CD14-positive monocyte (primary cell): ENCODE measurements at regions not wholly inside any gene's neighbourhood (a gene's known extent, or its start where the extent isn't known, plus 50 kb on each side); places are given as distances from the start of the nearest gene placed in this dataset.

Experiments
- DNase-seq, 3 donors: peaks; one replicate each; pipeline ENCODE4 v3.0.0-alpha.2; 2011 to 2022
- H2AFZ ChIP-seq: 2 replicates; pipeline ENCODE4 v1.6.0; 2012; ENCODE audit warnings: mild to moderate bottlenecking, low read depth, low read length, inconsistent platforms; ENCODE audit not compliant: insufficient read depth, poor library complexity, severe bottlenecking
- H3K27ac ChIP-seq, 2 donors: 1 replicate in 1 of 2; 2 replicates in 1 of 2; pipeline ENCODE4 v1.5.1; 2012 to 2013; ENCODE audit warnings: low read length in 2 of 2, control low read depth in 1 of 2, inconsistent platforms in 1 of 2, low read depth in 1 of 2, mild to moderate bottlenecking in 1 of 2
- H3K27me3 ChIP-seq, 2 donors: one replicate each; pipeline versions ENCODE4 v1.6.0 to v1.6.1; 2011 to 2013; ENCODE audit warnings: low read length in 2 of 2; ENCODE audit not compliant: control insufficient read depth in 2 of 2, insufficient read depth in 2 of 2
- H3K36me3 ChIP-seq, 2 donors: replicated peaks in 1 of 2; 1 replicate in 1 of 2; 2 replicates in 1 of 2; pipeline versions ENCODE4 v1.5.1 to v1.6.1; 2012 to 2013; ENCODE audit warnings: low read length in 2 of 2, control low read depth in 1 of 2, inconsistent platforms in 1 of 2, mild to moderate bottlenecking in 1 of 2; ENCODE audit not compliant: insufficient read depth in 2 of 2, control insufficient read depth in 1 of 2
- H3K4me1 ChIP-seq, 2 donors: 1 replicate in 1 of 2; 2 replicates in 1 of 2; pipeline versions ENCODE4 v1.5.1 to v1.6.1; 2012 to 2013; ENCODE audit warnings: low read length in 2 of 2, control low read depth in 1 of 2, inconsistent platforms in 1 of 2, mild to moderate bottlenecking in 1 of 2, moderate library complexity in 1 of 2; ENCODE audit not compliant: insufficient read depth in 2 of 2, control insufficient read depth in 1 of 2
- H3K4me2 ChIP-seq: replicated peaks from 2 replicates; pipeline ENCODE3; 2012; ENCODE audit warnings: low read length, moderate library complexity, mild to moderate bottlenecking; ENCODE audit not compliant: poor library complexity, severe bottlenecking; ENCODE audit errors: extremely low read depth
- H3K4me3 ChIP-seq, 3 experiments: fragments of 200-600 bp in 1 of 3; sonication (generic) in 1 of 3; replicated peaks in 1 of 3; 1 replicate in 2 of 3; 2 replicates in 1 of 3; pipeline ENCODE4 v1.5.1; 2011 to 2013; ENCODE audit warnings: low read length in 3 of 3, mild to moderate bottlenecking in 3 of 3, control low read depth in 2 of 3, low read depth in 2 of 3, inconsistent platforms in 1 of 3, moderate library complexity in 1 of 3
- H3K79me2 ChIP-seq: 2 replicates; pipeline ENCODE4 v1.6.0; 2012; ENCODE audit warnings: mild to moderate bottlenecking, control low read depth, inconsistent platforms, low read length, moderate library complexity; ENCODE audit not compliant: insufficient read depth
- H3K9ac ChIP-seq: 2 replicates; pipeline ENCODE4 v1.6.0; 2017; ENCODE audit warnings: low read length, mild to moderate bottlenecking; ENCODE audit not compliant: insufficient read depth, poor library complexity, severe bottlenecking
- H3K9me3 ChIP-seq, 2 donors: replicated peaks in 1 of 2; 1 replicate in 1 of 2; 2 replicates in 1 of 2; pipeline versions ENCODE4 v1.5.1 to v1.6.1; 2012 to 2013; ENCODE audit warnings: low read length in 2 of 2, control low read depth in 1 of 2; ENCODE audit not compliant: control insufficient read depth in 1 of 2, insufficient read depth in 1 of 2
- H4K20me1 ChIP-seq: 2 replicates; pipeline ENCODE4 v1.6.0; 2012; ENCODE audit warnings: mild to moderate bottlenecking, low read length, control low read depth, moderate library complexity; ENCODE audit not compliant: insufficient read depth
- H3K27ac Mint-ChIP-seq, 7 donors: one replicate each; pipeline ENCODE4 v1.8.0; 2020; ENCODE audit warnings: mild to moderate bottlenecking in 7 of 7, mixed read lengths in 7 of 7, moderate library complexity in 6 of 7, inconsistent platforms in 2 of 7
- H3K27me3 Mint-ChIP-seq, 3 donors: one replicate each; pipeline ENCODE4 v1.8.0; 2021 to 2022; ENCODE audit warnings: low read depth in 3 of 3, mild to moderate bottlenecking in 3 of 3, mixed read lengths in 3 of 3, moderate library complexity in 3 of 3, inconsistent platforms in 1 of 3
- H3K36me3 Mint-ChIP-seq, 2 donors: one replicate each; pipeline ENCODE4 v1.8.0; 2020; ENCODE audit warnings: mixed read lengths in 2 of 2, inconsistent platforms in 1 of 2, mild to moderate bottlenecking in 1 of 2
- H3K4me1 Mint-ChIP-seq: one replicate; pipeline ENCODE4 v1.8.0; 2020; ENCODE audit warnings: mild to moderate bottlenecking, mixed read lengths
- H3K4me3 Mint-ChIP-seq, 2 donors: one replicate each; pipeline ENCODE4 v1.8.0; 2020; ENCODE audit warnings: mild to moderate bottlenecking in 2 of 2, mixed read lengths in 2 of 2, moderate library complexity in 1 of 2
- H3K9me3 Mint-ChIP-seq, 7 donors: one replicate each; pipeline ENCODE4 v1.8.0; 2020 to 2022; ENCODE audit warnings: mixed read lengths in 7 of 7, mild to moderate bottlenecking in 6 of 7, moderate library complexity in 6 of 7, inconsistent platforms in 2 of 7
- WGBS: methylation state at CpG from one replicate; pipeline ENCODE4 v1.1.5; 2013; ENCODE audit warnings: missing lambda C conversion rate; ENCODE audit not compliant: insufficient coverage; 5-methylcytosine and 5-hydroxymethylcytosine counted together
- intact Hi-C, 2 donors: fragments of 100-400 bp; cut with micrococcal nuclease; formaldehyde crosslinking; loops; one replicate each; pipeline versions ENCODE4 v1.15.0 to v1.15.1; 2023
- TF ChIP-seq, protein P1 (sequence below): fragments of 200-600 bp; IDR thresholded peaks from one replicate; pipeline ENCODE4 v1.8.0; 2022; ENCODE audit warnings: antibody characterized with exemption, mild to moderate bottlenecking

DNA sequence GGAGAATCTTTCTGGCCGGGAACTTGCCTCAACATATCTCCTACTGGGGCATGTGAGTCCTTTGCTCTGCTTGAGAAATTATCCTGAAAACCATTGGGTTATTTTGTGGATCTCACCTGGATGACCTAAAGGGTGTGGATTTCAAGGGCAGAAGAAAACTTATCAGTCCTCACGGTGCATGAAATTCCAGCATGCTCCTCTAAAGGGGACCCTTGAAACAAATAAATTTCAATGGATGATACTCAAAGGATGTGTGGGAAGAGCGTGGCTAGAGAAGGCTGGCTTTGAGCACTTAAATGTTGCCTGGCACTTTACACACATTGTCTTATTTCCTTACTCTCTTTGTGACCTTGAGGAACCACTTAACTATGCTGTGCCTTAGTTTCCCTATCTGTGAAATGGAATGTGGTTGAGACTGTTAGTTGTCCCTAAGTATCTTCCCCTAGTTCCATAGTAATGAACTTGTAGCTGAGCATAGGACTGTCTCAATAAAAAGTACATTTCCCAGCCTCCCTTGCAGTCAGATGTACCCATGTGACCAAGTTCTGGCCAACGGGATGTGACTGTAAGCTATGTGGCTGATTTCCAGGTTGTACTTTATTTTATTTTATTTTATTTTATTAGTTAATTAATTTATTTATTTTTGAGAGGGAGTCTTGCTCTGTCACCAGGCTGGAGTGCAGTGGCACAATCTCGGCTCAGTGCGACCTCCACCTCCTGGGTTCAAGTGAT is 81.9 kb upstream of the PTPN1 start:
- Histone ChIP-seq H3K27ac (no peak overlapping the region), H2AFZ (no peak overlapping the region), H3K27me3 (no peaks in the 10 kb centered on the region), H3K4me3 (no peak overlapping the region), H3K9me3 (no peaks in the 10 kb centered on the region), H4K20me1 (no peaks in the 10 kb centered on the region), H3K4me2 (no peak overlapping the region), H3K79me2 (no peaks in the 10 kb centered on the region), H3K36me3 (no peaks in the 10 kb centered on the region), H3K9ac (no peak overlapping the region), H3K4me1 (peaks cover 7 to 12% of the 10 kb centered on the region in 2 donors)
- TF ChIP-seq, protein P1, sequence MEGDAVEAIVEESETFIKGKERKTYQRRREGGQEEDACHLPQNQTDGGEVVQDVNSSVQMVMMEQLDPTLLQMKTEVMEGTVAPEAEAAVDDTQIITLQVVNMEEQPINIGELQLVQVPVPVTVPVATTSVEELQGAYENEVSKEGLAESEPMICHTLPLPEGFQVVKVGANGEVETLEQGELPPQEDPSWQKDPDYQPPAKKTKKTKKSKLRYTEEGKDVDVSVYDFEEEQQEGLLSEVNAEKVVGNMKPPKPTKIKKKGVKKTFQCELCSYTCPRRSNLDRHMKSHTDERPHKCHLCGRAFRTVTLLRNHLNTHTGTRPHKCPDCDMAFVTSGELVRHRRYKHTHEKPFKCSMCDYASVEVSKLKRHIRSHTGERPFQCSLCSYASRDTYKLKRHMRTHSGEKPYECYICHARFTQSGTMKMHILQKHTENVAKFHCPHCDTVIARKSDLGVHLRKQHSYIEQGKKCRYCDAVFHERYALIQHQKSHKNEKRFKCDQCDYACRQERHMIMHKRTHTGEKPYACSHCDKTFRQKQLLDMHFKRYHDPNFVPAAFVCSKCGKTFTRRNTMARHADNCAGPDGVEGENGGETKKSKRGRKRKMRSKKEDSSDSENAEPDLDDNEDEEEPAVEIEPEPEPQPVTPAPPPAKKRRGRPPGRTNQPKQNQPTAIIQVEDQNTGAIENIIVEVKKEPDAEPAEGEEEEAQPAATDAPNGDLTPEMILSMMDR = no peak
- no peak for DNase-seq
- no peaks in the 10 kb centered on the region for H3K36me3 Mint-ChIP-seq
- H3K4me1 Mint-ChIP-seq = peaks cover 24% of the 10 kb centered on the region
- 100% methylated on average over 1 of the region's 6 CpGs for WGBS
- no peaks in the 10 kb centered on the region for H3K9me3 Mint-ChIP-seq
- H3K27me3 Mint-ChIP-seq = peaks cover 0 to 4% (median 1%) of the 10 kb centered on the region in 3 donors
- no peak overlapping the region for H3K27ac Mint-ChIP-seq
- no peak overlapping the region for H3K4me3 Mint-ChIP-seq
- intact Hi-C loops = no loop called here

DNA sequence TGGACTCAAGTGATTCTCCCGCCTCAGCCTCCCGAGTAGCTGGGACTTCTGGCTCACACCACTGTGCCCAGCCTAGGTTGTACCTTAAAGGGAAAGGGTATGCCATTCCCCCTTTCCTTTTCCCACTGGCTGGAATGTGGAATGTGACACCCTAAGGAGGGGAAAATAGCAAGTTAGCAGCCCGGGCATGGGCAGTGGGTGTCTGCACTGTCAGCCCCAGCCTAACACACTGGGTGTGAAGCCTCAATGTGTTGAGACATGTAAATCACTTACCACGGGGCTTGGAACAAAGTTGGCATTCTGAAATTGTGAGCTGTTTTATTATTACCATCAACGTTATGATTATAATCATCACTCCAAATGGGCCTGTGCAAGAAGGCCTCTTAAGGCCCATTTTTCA is 80.8 kb upstream of the PTPN1 start:
- Histone ChIP-seq H3K27me3 (no peaks in the 10 kb centered on the region), H3K79me2 (no peaks in the 10 kb centered on the region), H3K9me3 (no peaks in the 10 kb centered on the region), H3K36me3 (no peaks in the 10 kb centered on the region), H3K4me3 (no peak overlapping the region), H2AFZ (no peak overlapping the region), H3K9ac (no peak overlapping the region), H3K27ac (no peak overlapping the region), H3K4me2 (no peak overlapping the region), H3K4me1 (peaks cover 11 to 20% of the 10 kb centered on the region in 2 donors), H4K20me1 (no peaks in the 10 kb centered on the region)
- 100% methylated on average over 1 of the region's 5 CpGs for WGBS
- intact Hi-C loops = no loop called here
- Mint-ChIP-seq H3K27me3 (peaks cover 0 to 4% (median 3%) of the 10 kb centered on the region in 3 donors), H3K36me3 (no peaks in the 10 kb centered on the region), H3K4me1 (peaks cover 25% of the 10 kb centered on the region), H3K9me3 (no peaks in the 10 kb centered on the region), H3K27ac (no peak overlapping the region), H3K4me3 (no peak overlapping the region)
- no peak for DNase-seq
- TF ChIP-seq, protein P1 = no peak
